ENCODE measurements at regions not wholly inside any gene's neighbourhood (a gene's known extent, or its start where the extent isn't known, plus 50 kb on each side); places are given as distances from the start of the nearest gene placed in this dataset.

DNA sequence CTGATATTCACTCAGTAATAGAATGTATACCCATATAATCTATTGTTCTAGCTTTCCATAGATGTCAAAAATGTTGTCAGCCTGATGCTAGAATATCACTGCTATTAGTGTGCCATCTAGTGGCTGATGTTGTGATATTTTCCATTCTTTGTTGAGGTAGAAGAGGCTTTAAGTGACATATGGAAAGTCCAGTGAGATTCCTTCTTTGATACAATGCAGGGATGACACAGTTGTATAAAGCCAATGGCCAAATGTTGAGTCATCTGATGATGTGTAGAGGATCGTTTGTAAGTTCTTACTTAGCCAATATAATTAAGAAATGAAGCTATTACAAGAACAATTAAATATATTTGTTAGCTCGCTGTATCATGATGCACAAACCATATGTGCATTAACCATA, 58.1 kb upstream of the PCED1B start:
- no peak overlapping the region for H3K27ac ChIP-seq
- no peaks in the 10 kb centered on the region for H3K9me3 ChIP-seq
- TF ChIP-seq, protein P1, sequence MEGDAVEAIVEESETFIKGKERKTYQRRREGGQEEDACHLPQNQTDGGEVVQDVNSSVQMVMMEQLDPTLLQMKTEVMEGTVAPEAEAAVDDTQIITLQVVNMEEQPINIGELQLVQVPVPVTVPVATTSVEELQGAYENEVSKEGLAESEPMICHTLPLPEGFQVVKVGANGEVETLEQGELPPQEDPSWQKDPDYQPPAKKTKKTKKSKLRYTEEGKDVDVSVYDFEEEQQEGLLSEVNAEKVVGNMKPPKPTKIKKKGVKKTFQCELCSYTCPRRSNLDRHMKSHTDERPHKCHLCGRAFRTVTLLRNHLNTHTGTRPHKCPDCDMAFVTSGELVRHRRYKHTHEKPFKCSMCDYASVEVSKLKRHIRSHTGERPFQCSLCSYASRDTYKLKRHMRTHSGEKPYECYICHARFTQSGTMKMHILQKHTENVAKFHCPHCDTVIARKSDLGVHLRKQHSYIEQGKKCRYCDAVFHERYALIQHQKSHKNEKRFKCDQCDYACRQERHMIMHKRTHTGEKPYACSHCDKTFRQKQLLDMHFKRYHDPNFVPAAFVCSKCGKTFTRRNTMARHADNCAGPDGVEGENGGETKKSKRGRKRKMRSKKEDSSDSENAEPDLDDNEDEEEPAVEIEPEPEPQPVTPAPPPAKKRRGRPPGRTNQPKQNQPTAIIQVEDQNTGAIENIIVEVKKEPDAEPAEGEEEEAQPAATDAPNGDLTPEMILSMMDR (IDR thresholded peaks at IDR 0.05): peak; percentile 50 to 70 (median 55)
- no peak for DNase-seq (ENCODE audit: low spot score in 2 of 2)
- no peaks in the 10 kb centered on the region for H3K27me3 ChIP-seq
- H3K4me1 ChIP-seq: peaks cover 0 to 3% of the 10 kb centered on the region in 2 donors
- no peaks in the 10 kb centered on the region for H3K36me3 ChIP-seq
- H3K4me3 ChIP-seq: no peak overlapping the region
- intact Hi-C loops (cut with DNase I): loop anchor here (5.0 to 10.0 kb wide), 2 partner anchors 344 to 896 kb away; no protein-coding TSS in a partner anchor

DNA sequence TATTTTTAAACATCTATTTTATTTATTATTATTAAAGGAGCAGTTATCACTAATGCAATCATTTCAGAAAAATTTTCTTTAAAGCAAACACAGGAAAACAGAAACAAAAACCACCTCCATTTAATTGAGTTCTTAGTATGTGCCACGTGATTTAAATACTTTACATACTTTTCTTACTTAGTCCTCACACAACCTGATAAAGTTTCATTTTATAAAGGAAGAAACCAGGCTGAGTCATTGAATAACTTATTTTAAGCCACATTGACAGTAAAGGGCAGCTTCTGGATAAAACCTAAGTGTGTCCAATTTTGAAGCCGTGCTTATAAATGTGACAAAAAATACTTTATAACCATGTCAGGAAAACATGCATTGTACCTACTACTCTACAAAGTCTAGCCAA, 57.1 kb upstream of the PCED1B start:
- Histone ChIP-seq H3K4me1 (peaks cover 0 to 3% of the 10 kb centered on the region in 2 donors), H3K27ac (no peak overlapping the region), H3K9me3 (no peaks in the 10 kb centered on the region), H3K27me3 (no peaks in the 10 kb centered on the region), H3K36me3 (no peaks in the 10 kb centered on the region), H3K4me3 (no peak overlapping the region)
- TF ChIP-seq, protein P1 (IDR thresholded peaks at IDR 0.05): no peak
- intact Hi-C loops (cut with DNase I): loop anchor here (5.0 to 10.0 kb wide), 2 partner anchors 345 to 897 kb away; no protein-coding TSS in a partner anchor
- no peak for DNase-seq (ENCODE audit: low spot score in 2 of 2)

GRCh38 chr12:47023311-47023710, 56.1 kb upstream of the PCED1B start:
- Histone ChIP-seq H3K27ac (no peak overlapping the region), H3K36me3 (no peaks in the 10 kb centered on the region), H3K27me3 (no peaks in the 10 kb centered on the region), H3K4me3 (no peak overlapping the region), H3K4me1 (peaks cover 0 to 3% of the 10 kb centered on the region in 2 donors), H3K9me3 (no peaks in the 10 kb centered on the region)
- no peak for DNase-seq (ENCODE audit: low spot score in 2 of 2)
- TF ChIP-seq, protein P1 (IDR thresholded peaks at IDR 0.05): no peak
- intact Hi-C loops (cut with DNase I): loop anchor here (5.0 to 10.0 kb wide), 2 partner anchors 346 to 899 kb away; no protein-coding TSS in a partner anchor

GRCh38 chr12:47023953-47024352, 55.5 kb upstream of the PCED1B start:
- intact Hi-C loops (cut with DNase I): loop anchor here (5.0 to 10.0 kb wide), 2 partner anchors 347 to 899 kb away; no protein-coding TSS in a partner anchor
- Histone ChIP-seq H3K27me3 (no peaks in the 10 kb centered on the region), H3K4me3 (no peak overlapping the region)

DNA sequence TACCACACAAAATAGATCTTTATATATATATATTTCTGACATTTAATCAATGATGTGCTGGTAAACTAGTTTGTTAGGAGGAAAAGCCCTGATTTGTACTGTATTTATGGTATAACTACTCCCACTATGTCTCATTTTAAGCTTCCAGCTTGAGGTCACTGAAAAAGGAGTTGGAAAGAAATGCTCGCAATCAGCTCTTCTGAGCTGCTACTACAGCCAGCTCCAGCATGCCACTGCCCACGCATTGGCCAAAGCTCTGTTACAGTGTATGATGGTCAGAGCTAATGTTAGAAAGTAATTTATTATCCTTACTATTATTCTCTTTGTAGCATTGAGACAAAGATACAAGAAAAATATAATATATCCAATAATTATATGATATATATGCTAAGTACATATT, 55.0 kb upstream of the PCED1B start:
- Histone ChIP-seq H3K36me3 (no peaks in the 10 kb centered on the region), H3K9me3 (no peaks in the 10 kb centered on the region), H3K4me1 (peaks cover 0 to 3% of the 10 kb centered on the region in 2 donors), H3K27me3 (no peaks in the 10 kb centered on the region), H3K4me3 (no peak overlapping the region), H3K27ac (no peak overlapping the region)
- DNase-seq (ENCODE audit: low spot score in 2 of 2): no peak
- TF ChIP-seq, protein P1 (IDR thresholded peaks at IDR 0.05): no peak
- intact Hi-C loops (cut with DNase I): loop anchor here (5.0 to 10.0 kb wide), 2 partner anchors 347 to 900 kb away; no protein-coding TSS in a partner anchor

More at GRCh38 chr12:47023953-47024352, 55.5 kb upstream of the PCED1B start:
- Histone ChIP-seq H3K4me1 (peaks cover 0 to 3% of the 10 kb centered on the region in 2 donors), H3K36me3 (no peaks in the 10 kb centered on the region), H3K9me3 (no peaks in the 10 kb centered on the region), H3K27ac (no peak overlapping the region)
- DNase-seq (ENCODE audit: low spot score in 2 of 2): no peak
- TF ChIP-seq, protein P1 (IDR thresholded peaks at IDR 0.05): no peak

All from ascending aorta (tissue), 2 donors.